AG08395 (cell line): ENCODE measurements at regions not wholly inside any gene's neighbourhood (a gene's known extent, or its start where the extent isn't known, plus 50 kb on each side); places are given as distances from the start of the nearest gene placed in this dataset.
"Not testable (repeated sequence)": the region's sequence is repeated elsewhere in the genome, so short reads cannot be mapped to it uniquely, and the experiment has no call there.

Experiments
- DNase-seq: peaks from one replicate; pipeline ENCODE4 v3.0.0; 2012; ENCODE audit warnings: mixed read lengths, low spot score

GRCh38 chrX:71822314-71822713 is 59.2 kb downstream of the CXorf49B start:
- DNase-seq, result not testable (repeated sequence)

- DNase-seq, result no peak
Observed at GRCh38 chrX:71823391-71824057, 60.4 kb downstream of the CXorf49B start.

- DNase-seq, result no peak
Observed at GRCh38 chrX:71828086-71828485, 64.9 kb downstream of the CXorf49B start.

GRCh38 chrX:71838092-71838491 is 72.6 kb upstream of the NHSL2 start:
- DNase-seq, result not testable (repeated sequence)

GRCh38 chrX:71846429-71846828 is 64.2 kb upstream of the NHSL2 start:
- DNase-seq, result no peak

- no peak for DNase-seq
Observed at GRCh38 chrX:71852182-71852581, 58.5 kb upstream of the NHSL2 start.

GRCh38 chrX:71859637-71860036 is 51.0 kb upstream of the NHSL2 start:
- peak; percentile 36 for DNase-seq
